ENCODE measurements at regions not wholly inside any gene's neighbourhood (a gene's known extent, or its start where the extent isn't known, plus 50 kb on each side); places are given as distances from the start of the nearest gene placed in this dataset.

GRCh38 chr1:34415140-34415539 lies 238.4 kb downstream of the C1orf94 start:
- DNase-seq = no peak

GRCh38 chr1:34418166-34418565 lies 241.5 kb downstream of the C1orf94 start:
- DNase-seq = no peak

GRCh38 chr1:34419663-34420136 lies 243.0 kb downstream of the C1orf94 start:
- no peak for DNase-seq

GRCh38 chr1:34425046-34425445 lies 248.3 kb downstream of the C1orf94 start:
- DNase-seq = no peak

GRCh38 chr1:34425785-34426184 lies 249.1 kb downstream of the C1orf94 start:
- DNase-seq = no peak

GRCh38 chr1:34426325-34426896 lies 249.7 kb downstream of the C1orf94 start:
- DNase-seq = no peak

- no peak for DNase-seq
Observed at GRCh38 chr1:34427170-34427569, 250.5 kb downstream of the C1orf94 start.

GRCh38 chr1:34433099-34433498 lies 256.4 kb downstream of the C1orf94 start:
- DNase-seq = no peak

GRCh38 chr1:34436836-34437235 lies 260.1 kb downstream of the C1orf94 start:
- no peak for DNase-seq

GRCh38 chr1:34441259-34442069 lies 264.8 kb downstream of the C1orf94 start:
- no peak for DNase-seq

GRCh38 chr1:34444516-34444915 lies 267.8 kb downstream of the C1orf94 start:
- no peak for DNase-seq

- DNase-seq = no peak
Observed at GRCh38 chr1:34450325-34450724, 273.6 kb downstream of the C1orf94 start.

- no peak for DNase-seq
Observed at GRCh38 chr1:34452451-34452850, 275.7 kb downstream of the C1orf94 start.

GRCh38 chr1:34455121-34455520 lies 278.4 kb downstream of the C1orf94 start:
- no peak for DNase-seq

- peak; percentile 23 for DNase-seq
Observed at GRCh38 chr1:34460193-34460592, 283.5 kb downstream of the C1orf94 start.

GRCh38 chr1:34470401-34470800 lies 284.4 kb upstream of the GJB5 start:
- DNase-seq = no peak

GRCh38 chr1:34474566-34474965 lies 280.3 kb upstream of the GJB5 start:
- DNase-seq = no peak

- DNase-seq = no peak
Observed at GRCh38 chr1:34476371-34476770, 278.5 kb upstream of the GJB5 start.

GRCh38 chr1:34477632-34478141 lies 277.2 kb upstream of the GJB5 start:
- DNase-seq = no peak

GRCh38 chr1:34478515-34479076 lies 276.3 kb upstream of the GJB5 start:
- no peak for DNase-seq

- no peak for DNase-seq
Observed at GRCh38 chr1:34479731-34480130, 275.1 kb upstream of the GJB5 start.

- DNase-seq = no peak
Observed at GRCh38 chr1:34488080-34488708, 266.7 kb upstream of the GJB5 start.

GRCh38 chr1:34500451-34500850 lies 254.4 kb upstream of the GJB5 start:
- DNase-seq = no peak

GRCh38 chr1:34511802-34512201 lies 243.0 kb upstream of the GJB5 start:
- no peak for DNase-seq
